H9 (cell line): ENCODE measurements at regions not wholly inside any gene's neighbourhood (a gene's known extent, or its start where the extent isn't known, plus 50 kb on each side); places are given as distances from the start of the nearest gene placed in this dataset.

Source experiments
- DNase-seq: peaks from one replicate; pipeline ENCODE4 v3.0.0-alpha.2; 2017
- H2AFZ ChIP-seq: one replicate; pipeline ENCODE4 v1.6.1; 2013; ENCODE audit warnings: mild to moderate bottlenecking, low read length, control low read depth, moderate library complexity
- H2AK5ac ChIP-seq: 2 replicates; pipeline ENCODE4 v1.6.1; 2013; ENCODE audit warnings: low read length, control low read depth, mixed read lengths; ENCODE audit not compliant: insufficient read length
- H2BK120ac ChIP-seq: one replicate; pipeline ENCODE4 v1.6.1; 2013; ENCODE audit warnings: low read depth, mild to moderate bottlenecking, low read length, control low read depth, inconsistent platforms; ENCODE audit not compliant: poor library complexity, severe bottlenecking
- H2BK12ac ChIP-seq: 2 replicates; pipeline ENCODE4 v1.6.1; 2013; ENCODE audit warnings: low read length, control low read depth, mixed read lengths, low read depth; ENCODE audit not compliant: insufficient read length
- H2BK15ac ChIP-seq: 2 replicates; pipeline ENCODE4 v1.6.1; 2013; ENCODE audit warnings: low read depth, low read length, control low read depth
- H2BK20ac ChIP-seq: one replicate; pipeline ENCODE4 v1.6.1; 2013; ENCODE audit warnings: low read depth, mild to moderate bottlenecking, low read length, control low read depth, inconsistent platforms; ENCODE audit not compliant: poor library complexity, severe bottlenecking
- H2BK5ac ChIP-seq: 2 replicates; pipeline ENCODE4 v1.6.1; 2013; ENCODE audit warnings: low read length, control low read depth, mixed read lengths; ENCODE audit not compliant: insufficient read length
- H3K14ac ChIP-seq: 2 replicates; pipeline ENCODE4 v1.6.1; 2013; ENCODE audit warnings: low read length, control low read depth; ENCODE audit not compliant: insufficient read depth
- H3K18ac ChIP-seq: 2 replicates; pipeline ENCODE4 v1.6.1; 2013; ENCODE audit warnings: low read depth, mild to moderate bottlenecking, mixed read lengths, low read length, control low read depth; ENCODE audit not compliant: insufficient read length
- H3K23ac ChIP-seq: 2 replicates; pipeline ENCODE4 v1.6.1; 2013; ENCODE audit warnings: low read length, control low read depth, mixed read lengths, low read depth; ENCODE audit not compliant: insufficient read length
- H3K23me2 ChIP-seq: 2 replicates; pipeline ENCODE4 v1.6.1; 2013; ENCODE audit warnings: low read depth, mild to moderate bottlenecking, mixed read lengths, low read length, control low read depth; ENCODE audit not compliant: insufficient read length, poor library complexity, severe bottlenecking
- H3K27ac ChIP-seq: 2 replicates; pipeline ENCODE4 v1.5.1; 2013; ENCODE audit warnings: low read length, control low read depth, mixed read lengths, low read depth; ENCODE audit not compliant: insufficient read length
- H3K27me3 ChIP-seq: 2 replicates; pipeline ENCODE4 v1.6.1; 2013; ENCODE audit warnings: low read length, control low read depth, inconsistent platforms; ENCODE audit not compliant: insufficient read depth
- H3K4ac ChIP-seq: 2 replicates; pipeline ENCODE4 v1.6.1; 2013; ENCODE audit warnings: low read depth, mild to moderate bottlenecking, control low read depth, inconsistent platforms, low read length, moderate library complexity
- H3K4me1 ChIP-seq: 2 replicates; pipeline ENCODE4 v1.6.1; 2013; ENCODE audit warnings: low read length, control low read depth, inconsistent platforms; ENCODE audit not compliant: insufficient read depth
- H3K4me2 ChIP-seq: 2 replicates; pipeline ENCODE4 v1.6.1; 2013; ENCODE audit warnings: low read length, control low read depth, mixed read lengths; ENCODE audit not compliant: insufficient read length, insufficient read depth
- H3K56ac ChIP-seq: 2 replicates; pipeline ENCODE4 v1.6.1; 2013; ENCODE audit warnings: low read depth, mild to moderate bottlenecking, mixed read lengths, low read length, control low read depth; ENCODE audit not compliant: insufficient read length
- H3K79me1 ChIP-seq: 2 replicates; pipeline ENCODE4 v1.6.1; 2013; ENCODE audit warnings: low read depth, mild to moderate bottlenecking, moderate library complexity, low read length, control low read depth, inconsistent platforms; ENCODE audit not compliant: insufficient read depth, poor library complexity, severe bottlenecking
- H3K79me2 ChIP-seq: 2 replicates; pipeline ENCODE4 v1.6.1; 2013; ENCODE audit warnings: low read length, control low read depth, inconsistent platforms; ENCODE audit not compliant: insufficient read depth
- H3K9ac ChIP-seq: 2 replicates; pipeline ENCODE4 v1.6.1; 2013; ENCODE audit warnings: low read length, control low read depth, mixed read lengths; ENCODE audit not compliant: insufficient read length; ENCODE audit errors: extremely low read depth
- H3K9me3 ChIP-seq: one replicate; pipeline ENCODE4 v1.6.1; 2013; ENCODE audit warnings: low read depth, low read length, inconsistent platforms; ENCODE audit not compliant: control insufficient read depth
- H3T11ph ChIP-seq: one replicate; pipeline ENCODE4 v1.6.1; 2013; ENCODE audit warnings: mild to moderate bottlenecking, low read length, control low read depth, inconsistent platforms
- H4K20me1 ChIP-seq: one replicate; pipeline ENCODE4 v1.6.1; 2013; ENCODE audit not compliant: control insufficient read depth, insufficient read length, insufficient read depth
- H4K5ac ChIP-seq: 2 replicates; pipeline ENCODE4 v1.6.1; 2013; ENCODE audit warnings: low read depth, mild to moderate bottlenecking, mixed read lengths, low read length, control low read depth; ENCODE audit not compliant: insufficient read length
- H4K8ac ChIP-seq: replicated peaks from 2 replicates; pipeline ENCODE4 v1.6.1; 2013; ENCODE audit warnings: low read length, control low read depth, mixed read lengths, low read depth; ENCODE audit not compliant: insufficient read length
- H4K91ac ChIP-seq: 2 replicates; pipeline ENCODE4 v1.6.1; 2013; ENCODE audit warnings: low read depth, mild to moderate bottlenecking, moderate library complexity, mixed read lengths, low read length, control low read depth; ENCODE audit not compliant: insufficient read length
- H3K27ac Mint-ChIP-seq, 3 experiments: 2 replicates in 2 of 3; 3 replicates in 1 of 3; pipeline ENCODE4 v1.8.0; 2020 to 2021; ENCODE audit warnings: mixed read lengths in 3 of 3, mild to moderate bottlenecking in 1 of 3, moderate library complexity in 1 of 3
- H3K27me3 Mint-ChIP-seq: 2 replicates; pipeline ENCODE4 v1.8.0; 2021; ENCODE audit warnings: low read depth, mild to moderate bottlenecking, moderate library complexity, mixed read lengths
- H3K36me3 Mint-ChIP-seq, 3 experiments: 2 replicates in 2 of 3; 3 replicates in 1 of 3; pipeline ENCODE4 v1.8.0; 2020 to 2021; ENCODE audit warnings: low read depth in 3 of 3, mixed read lengths in 3 of 3; ENCODE audit not compliant: insufficient read depth in 1 of 3
- H3K4me1 Mint-ChIP-seq, 2 experiments: 2 replicates each; pipeline ENCODE4 v1.8.0; 2020; ENCODE audit warnings: mixed read lengths in 2 of 2
- H3K4me3 Mint-ChIP-seq, 2 experiments: 2 replicates in 1 of 2; 3 replicates in 1 of 2; pipeline ENCODE4 v1.8.0; 2020 to 2021; ENCODE audit warnings: mild to moderate bottlenecking in 2 of 2, mixed read lengths in 2 of 2, moderate library complexity in 1 of 2
- H3K9me3 Mint-ChIP-seq, 2 experiments: 2 replicates in 1 of 2; 3 replicates in 1 of 2; pipeline ENCODE4 v1.8.0; 2020; ENCODE audit warnings: mild to moderate bottlenecking in 2 of 2, mixed read lengths in 2 of 2, moderate library complexity in 1 of 2
- WGBS: extraction: QIAGEN DNeasy Blood & Tissue Kit; methylation state at CpG from one replicate; pipeline ENCODE4 v1.1.7; 2013; ENCODE audit warnings: missing lambda C conversion rate, low lambda C conversion rate, mixed read lengths; ENCODE audit not compliant: insufficient read length; ENCODE audit errors: extremely low coverage; 5-methylcytosine and 5-hydroxymethylcytosine counted together
- TF ChIP-seq, protein P1 (sequence below): fragments of 200-600 bp; sonication (generic); conservative IDR thresholded peaks from 3 replicates; pipeline ENCODE4 v1.8.0; 2021; ENCODE audit warnings: antibody characterized with exemption, mild to moderate bottlenecking

DNA sequence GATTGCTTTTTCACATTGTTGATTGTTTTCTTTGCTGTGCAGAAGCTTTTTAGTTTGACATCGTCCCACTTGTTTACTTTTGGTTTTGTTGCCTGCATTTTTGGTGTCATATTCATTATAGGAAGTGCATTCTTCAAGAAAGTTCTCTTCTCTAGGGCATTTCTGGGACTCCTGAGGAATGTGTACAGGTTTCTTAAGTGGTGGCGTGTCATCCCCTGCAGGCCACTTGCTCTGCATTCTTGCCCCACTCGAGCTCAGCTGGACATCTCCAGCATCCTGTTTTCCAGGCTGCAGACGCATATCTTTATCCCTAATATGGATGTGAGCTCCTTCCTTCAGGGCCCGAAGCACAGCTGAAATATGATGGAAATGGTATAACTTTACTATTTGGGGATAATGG, 255.6 kb upstream of the HABP2 start:
- Histone ChIP-seq H2BK120ac (no peak overlapping the region), H3K4me1 (no peaks in the 10 kb centered on the region), H3K4me2 (no peak overlapping the region), H2AFZ (no peak overlapping the region), H4K8ac (no peak overlapping the region), H3K56ac (no peak overlapping the region), H4K20me1 (no peaks in the 10 kb centered on the region), H2BK20ac (no peak overlapping the region), H3K4ac (no peak overlapping the region), H3K9me3 (no peaks in the 10 kb centered on the region), H2AK5ac (no peak overlapping the region), H2BK5ac (no peak overlapping the region), H3K79me2 (no peaks in the 10 kb centered on the region), H2BK15ac (no peak overlapping the region), H3K23ac (no peak overlapping the region), H4K91ac (no peak overlapping the region), H3K18ac (no peak overlapping the region), H3K27me3 (no peaks in the 10 kb centered on the region), H3K79me1 (no peaks in the 10 kb centered on the region), H3T11ph (no peak overlapping the region), H3K14ac (no peak overlapping the region), H4K5ac (no peak overlapping the region), H3K9ac (no peak overlapping the region), H3K23me2 (no peaks in the 10 kb centered on the region), H2BK12ac (no peak overlapping the region), H3K27ac (no peak overlapping the region)
- DNase-seq, result no peak
- no CpG with 5 or more reads among the region's 5 CpGs for WGBS
- Mint-ChIP-seq H3K4me3 (no peak overlapping the region), H3K9me3 (no peaks in the 10 kb centered on the region; a peak in 1 of 5 replicates), H3K36me3 (no peaks in the 10 kb centered on the region), H3K27ac (no peak overlapping the region; a peak in 1 of 7 replicates), H3K27me3 (no peaks in the 10 kb centered on the region), H3K4me1 (peaks cover 16 to 21% of the 10 kb centered on the region in 2 experiments)
- TF ChIP-seq, protein P1, sequence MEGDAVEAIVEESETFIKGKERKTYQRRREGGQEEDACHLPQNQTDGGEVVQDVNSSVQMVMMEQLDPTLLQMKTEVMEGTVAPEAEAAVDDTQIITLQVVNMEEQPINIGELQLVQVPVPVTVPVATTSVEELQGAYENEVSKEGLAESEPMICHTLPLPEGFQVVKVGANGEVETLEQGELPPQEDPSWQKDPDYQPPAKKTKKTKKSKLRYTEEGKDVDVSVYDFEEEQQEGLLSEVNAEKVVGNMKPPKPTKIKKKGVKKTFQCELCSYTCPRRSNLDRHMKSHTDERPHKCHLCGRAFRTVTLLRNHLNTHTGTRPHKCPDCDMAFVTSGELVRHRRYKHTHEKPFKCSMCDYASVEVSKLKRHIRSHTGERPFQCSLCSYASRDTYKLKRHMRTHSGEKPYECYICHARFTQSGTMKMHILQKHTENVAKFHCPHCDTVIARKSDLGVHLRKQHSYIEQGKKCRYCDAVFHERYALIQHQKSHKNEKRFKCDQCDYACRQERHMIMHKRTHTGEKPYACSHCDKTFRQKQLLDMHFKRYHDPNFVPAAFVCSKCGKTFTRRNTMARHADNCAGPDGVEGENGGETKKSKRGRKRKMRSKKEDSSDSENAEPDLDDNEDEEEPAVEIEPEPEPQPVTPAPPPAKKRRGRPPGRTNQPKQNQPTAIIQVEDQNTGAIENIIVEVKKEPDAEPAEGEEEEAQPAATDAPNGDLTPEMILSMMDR, result no peak
